T-helper 1 cell (primary cell): ENCODE measurements at regions not wholly inside any gene's neighbourhood (a gene's known extent, or its start where the extent isn't known, plus 50 kb on each side); places are given as distances from the start of the nearest gene placed in this dataset.
A peak's percentile ranks its signal among the peaks of the same experiment; 100 is the strongest.
"Not testable (repeated sequence)": the region's sequence is repeated elsewhere in the genome, so short reads cannot be mapped to it uniquely, and the experiment has no call there.

Experiments used
- DNase-seq, 5 donors: peaks; one replicate each; pipeline ENCODE4 v3.0.0-alpha.2; 2012 to 2020

DNA sequence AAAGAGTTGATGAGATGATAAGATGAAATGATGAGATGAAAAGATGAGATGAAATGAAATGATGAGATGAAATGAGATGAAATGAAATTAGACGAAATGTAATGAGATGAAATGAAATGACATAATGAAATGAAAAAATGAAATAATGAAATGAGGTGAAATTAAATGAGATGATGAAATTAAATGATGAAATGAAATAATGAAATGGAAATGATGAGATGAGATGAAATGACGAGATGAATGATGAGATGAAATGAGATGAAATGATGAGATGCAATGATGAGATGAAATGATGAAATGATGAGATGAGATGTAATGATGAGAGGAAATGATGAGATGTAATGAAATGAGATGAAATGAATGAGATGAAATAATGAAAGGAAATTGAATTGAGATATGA lies 339.3 kb upstream of the PLGLB1 start:
- DNase-seq = not testable (repeated sequence)

- not testable (repeated sequence) for DNase-seq
Measured at GRCh38 chr2:87361805-87362204, 340.2 kb upstream of the PLGLB1 start.

GRCh38 chr2:87364379-87364778 lies 342.7 kb upstream of the PLGLB1 start:
- not testable (repeated sequence) for DNase-seq

GRCh38 chr2:87365038-87365437 lies 343.4 kb upstream of the PLGLB1 start:
- DNase-seq = not testable (repeated sequence)

GRCh38 chr2:87386063-87386560 lies 361.8 kb upstream of the PLGLB2 start:
- DNase-seq = not testable (repeated sequence)

- not testable (repeated sequence) for DNase-seq
Measured at GRCh38 chr2:87395784-87396183, 352.1 kb upstream of the PLGLB2 start.

DNA sequence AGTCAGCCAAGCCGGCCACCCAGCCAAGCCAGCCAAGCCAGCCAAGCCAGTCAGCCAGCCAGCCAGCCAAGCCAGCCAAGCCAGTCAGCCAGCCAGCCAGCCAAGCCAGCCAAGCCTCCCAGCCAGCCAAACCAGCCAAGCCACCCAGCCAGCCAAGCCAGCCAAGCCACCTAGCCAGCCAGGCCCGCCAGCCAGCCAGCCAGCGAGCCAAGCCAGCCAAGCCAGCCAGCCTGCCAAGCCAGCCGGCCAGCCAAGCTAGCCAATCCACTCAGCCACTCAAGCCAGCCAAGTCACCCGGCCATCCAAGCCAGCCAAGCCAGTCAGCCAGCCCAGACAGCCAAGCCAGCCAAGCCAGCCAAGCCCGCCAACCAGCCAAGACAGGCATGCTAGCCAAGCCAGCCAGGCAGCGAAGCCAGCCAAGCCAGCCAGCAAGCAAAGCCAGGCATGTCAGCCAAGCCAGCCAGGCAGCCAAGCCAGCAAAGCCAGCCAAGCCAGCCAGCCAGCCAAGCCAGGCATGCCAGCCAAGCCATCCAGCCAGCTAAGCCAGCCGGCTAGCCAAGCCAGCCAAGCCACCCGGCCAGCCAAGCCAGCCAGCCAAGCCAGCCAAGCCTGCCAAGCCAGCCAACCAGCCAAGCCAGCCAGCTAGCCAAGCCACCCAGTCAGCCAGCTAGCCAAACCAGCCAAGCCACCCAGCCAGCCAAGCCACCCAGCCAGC lies 351.2 kb upstream of the PLGLB2 start:
- DNase-seq = not testable (repeated sequence)

DNA sequence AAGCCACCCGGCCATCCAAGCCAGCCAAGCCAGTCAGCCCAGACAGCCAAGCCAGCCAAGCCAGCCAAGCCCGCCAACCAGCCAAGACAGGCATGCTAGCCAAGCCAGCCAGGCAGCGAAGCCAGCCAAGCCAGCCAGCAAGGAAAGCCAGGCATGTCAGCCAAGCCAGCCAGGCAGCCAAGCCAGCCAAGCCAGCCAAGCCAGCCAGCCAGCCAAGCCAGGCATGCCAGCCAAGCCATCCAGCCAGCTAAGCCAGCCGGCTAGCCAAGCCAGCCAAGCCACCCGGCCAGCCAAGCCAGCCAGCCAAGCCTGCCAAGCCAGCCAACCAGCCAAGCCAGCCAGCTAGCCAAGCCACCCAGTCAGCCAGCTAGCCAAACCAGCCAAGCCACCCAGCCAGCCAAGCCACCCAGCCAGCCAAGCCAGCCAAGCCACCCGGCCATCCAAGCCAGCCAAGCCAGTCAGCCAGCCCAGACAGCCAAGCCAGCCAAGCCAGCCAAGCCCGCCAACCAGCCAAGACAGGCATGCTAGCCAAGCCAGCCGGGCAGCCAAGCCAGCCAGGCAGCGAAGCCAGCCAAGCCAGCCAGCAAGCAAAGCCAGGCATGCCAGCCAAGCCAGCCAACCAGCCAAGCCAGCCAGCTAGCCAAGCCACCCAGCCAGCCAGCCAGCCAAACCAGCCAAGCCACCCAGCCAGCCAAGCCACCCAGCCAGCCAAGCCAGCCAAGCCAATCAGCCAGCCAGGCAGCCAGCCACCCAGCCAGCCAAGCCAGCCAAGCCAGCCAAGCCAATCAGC lies 350.4 kb upstream of the PLGLB2 start:
- not testable (repeated sequence) for DNase-seq

DNA sequence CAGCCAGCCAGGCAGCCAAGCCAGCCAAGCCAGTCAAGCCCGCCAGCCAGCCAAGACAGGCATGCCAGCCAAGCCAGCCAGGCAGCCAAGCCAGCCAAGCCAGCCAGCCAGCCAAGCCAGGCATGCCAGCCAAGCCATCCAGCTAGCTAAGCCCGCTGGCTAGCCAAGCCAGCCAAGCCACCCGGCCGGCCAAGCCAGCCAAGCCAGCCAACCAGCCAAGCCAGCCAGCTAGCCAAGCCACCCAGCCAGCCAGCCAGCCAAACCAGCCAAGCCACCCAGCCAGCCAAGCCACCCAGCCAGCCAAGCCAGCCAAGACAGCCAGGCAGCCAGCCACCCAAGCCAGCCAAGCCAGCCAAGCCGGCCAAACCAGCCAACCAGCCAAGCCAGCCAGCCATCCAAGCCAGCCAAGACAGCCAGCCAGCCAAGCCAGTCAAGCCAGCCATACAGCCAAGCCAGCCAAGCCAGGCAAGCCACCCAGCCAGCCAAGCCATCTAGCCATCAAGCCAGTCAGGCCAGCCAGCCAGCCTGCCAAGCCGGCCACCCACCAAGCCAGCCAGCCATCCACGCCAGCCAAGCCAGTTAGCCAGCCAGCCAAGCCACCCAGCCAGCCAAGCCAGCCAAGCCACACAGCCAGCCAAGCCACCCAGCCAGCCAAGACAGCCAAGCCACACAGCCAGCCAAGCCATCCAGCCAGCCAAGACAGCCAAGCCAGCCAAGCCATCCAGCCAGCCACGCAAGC lies 349.2 kb upstream of the PLGLB2 start:
- not testable (repeated sequence) for DNase-seq

DNA sequence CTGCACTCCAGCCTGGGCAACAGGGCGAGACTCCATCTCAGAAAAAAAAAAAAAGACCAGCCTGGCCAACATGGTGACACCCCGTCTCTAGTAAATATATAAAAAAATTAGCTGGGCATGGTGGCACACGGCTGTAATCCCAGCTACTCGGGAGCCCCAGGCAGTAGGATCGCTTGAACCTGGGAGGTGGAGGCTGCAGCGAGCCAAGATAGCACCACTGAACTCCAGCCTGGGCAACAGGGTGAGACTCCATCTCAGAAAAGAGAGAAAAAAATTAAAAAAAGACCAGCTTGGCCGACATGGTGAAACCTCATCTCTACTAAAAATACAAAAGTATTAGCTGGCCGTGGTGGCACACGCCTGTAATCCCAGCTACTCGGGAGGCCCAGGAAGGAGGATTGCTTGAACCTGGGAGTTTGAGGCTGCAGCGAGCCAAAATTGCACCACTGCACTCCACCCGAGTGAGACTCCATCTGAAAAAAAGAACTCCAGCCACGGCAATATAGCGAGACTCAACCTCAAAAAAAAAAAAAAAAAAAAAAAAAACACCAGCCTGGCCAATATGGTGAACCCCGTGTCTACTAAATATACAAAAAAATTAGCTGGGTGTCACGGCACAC lies 346.1 kb upstream of the PLGLB2 start:
- DNase-seq = no peak

GRCh38 chr2:87403893-87404175 lies 344.1 kb upstream of the PLGLB2 start:
- DNase-seq = no peak

DNA sequence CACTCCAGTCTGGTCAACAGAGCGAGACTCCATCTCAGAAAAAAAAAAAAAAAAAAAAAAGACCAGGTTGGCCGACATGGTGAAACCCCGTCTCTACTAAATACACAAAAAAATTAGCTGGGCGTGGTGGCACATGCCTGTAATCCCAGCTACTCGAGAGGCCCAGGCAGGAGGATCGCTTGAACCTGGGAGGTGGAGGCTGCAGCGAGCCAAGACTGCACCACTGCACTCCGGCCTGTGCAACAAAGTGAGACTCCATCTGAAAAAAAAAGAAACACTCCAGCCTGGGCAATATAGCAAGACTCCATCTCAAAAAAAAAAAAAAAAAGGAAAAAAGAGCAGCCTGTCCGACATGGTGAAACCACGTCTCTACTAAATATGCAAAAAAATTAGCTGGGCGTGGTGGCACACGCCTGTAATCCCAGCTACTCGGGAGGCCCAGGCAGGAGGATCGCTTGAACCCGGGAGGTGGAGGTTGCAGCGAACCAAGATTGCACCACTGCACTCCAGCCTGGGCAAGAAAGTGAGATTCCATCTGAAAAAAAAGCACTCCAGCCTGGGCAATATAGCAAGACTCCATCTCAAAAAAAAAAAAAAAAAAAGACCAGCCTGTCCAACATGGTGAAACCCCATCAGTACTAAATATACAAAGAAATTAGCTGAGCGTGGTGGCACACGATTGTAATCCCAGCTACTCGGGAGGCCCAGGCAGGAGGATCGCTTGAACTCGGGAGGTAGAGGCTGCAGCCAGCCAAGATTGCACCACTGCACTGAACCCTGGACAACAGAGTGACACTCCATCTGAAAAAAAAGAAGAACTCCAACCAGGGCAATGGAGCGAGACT lies 343.3 kb upstream of the PLGLB2 start:
- DNase-seq = not testable (repeated sequence)

GRCh38 chr2:87405531-87406216 lies 342.2 kb upstream of the PLGLB2 start:
- DNase-seq = not testable (repeated sequence)

GRCh38 chr2:87406406-87407175 lies 341.3 kb upstream of the PLGLB2 start:
- not testable (repeated sequence) for DNase-seq

DNA sequence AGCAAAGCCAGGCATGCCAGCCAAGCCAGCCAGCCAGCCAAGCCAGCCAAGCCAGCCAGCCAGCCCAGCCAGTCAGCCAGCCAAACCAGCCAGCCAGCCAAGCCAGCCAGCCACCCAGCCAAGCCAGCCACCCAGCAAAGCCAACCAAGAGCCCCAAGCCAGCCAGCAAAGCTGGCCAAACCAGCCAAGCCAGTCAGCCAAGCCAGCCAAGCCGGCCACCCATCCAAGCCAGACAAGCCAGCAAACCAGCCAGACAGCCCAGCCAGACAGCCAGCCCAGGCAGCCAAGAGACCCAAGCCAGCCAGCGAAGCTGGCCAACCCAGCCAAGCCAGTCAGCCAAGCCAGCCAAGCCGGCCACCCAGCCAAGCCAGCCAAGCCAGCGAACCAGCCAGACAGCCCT lies 338.3 kb upstream of the PLGLB2 start:
- DNase-seq = not testable (repeated sequence)

DNA sequence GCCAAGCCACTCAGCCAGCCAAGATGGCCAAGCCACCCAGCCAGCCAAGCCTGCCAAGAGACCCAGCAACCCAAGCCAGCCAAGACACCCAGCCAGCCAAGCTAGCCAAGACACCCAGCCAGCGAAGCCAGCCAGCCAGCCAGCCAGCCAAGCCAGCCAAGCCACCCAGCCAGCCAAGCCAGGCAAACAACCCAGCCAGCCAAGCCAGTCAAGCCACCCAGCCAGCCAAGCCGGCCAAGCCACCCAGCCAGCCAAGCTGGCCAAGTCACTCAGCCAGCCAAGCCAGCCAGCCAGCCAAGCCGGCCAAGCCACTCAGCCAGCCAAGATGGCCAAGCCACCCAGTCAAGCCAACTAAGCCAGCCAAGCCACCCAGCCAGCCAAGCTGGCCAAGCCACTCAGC lies 337.5 kb upstream of the PLGLB2 start:
- DNase-seq = not testable (repeated sequence)

- not testable (repeated sequence) for DNase-seq
Measured at GRCh38 chr2:87412036-87412820, 335.7 kb upstream of the PLGLB2 start.

- not testable (repeated sequence) for DNase-seq
Measured at GRCh38 chr2:87414331-87414730, 333.6 kb upstream of the PLGLB2 start.

DNA sequence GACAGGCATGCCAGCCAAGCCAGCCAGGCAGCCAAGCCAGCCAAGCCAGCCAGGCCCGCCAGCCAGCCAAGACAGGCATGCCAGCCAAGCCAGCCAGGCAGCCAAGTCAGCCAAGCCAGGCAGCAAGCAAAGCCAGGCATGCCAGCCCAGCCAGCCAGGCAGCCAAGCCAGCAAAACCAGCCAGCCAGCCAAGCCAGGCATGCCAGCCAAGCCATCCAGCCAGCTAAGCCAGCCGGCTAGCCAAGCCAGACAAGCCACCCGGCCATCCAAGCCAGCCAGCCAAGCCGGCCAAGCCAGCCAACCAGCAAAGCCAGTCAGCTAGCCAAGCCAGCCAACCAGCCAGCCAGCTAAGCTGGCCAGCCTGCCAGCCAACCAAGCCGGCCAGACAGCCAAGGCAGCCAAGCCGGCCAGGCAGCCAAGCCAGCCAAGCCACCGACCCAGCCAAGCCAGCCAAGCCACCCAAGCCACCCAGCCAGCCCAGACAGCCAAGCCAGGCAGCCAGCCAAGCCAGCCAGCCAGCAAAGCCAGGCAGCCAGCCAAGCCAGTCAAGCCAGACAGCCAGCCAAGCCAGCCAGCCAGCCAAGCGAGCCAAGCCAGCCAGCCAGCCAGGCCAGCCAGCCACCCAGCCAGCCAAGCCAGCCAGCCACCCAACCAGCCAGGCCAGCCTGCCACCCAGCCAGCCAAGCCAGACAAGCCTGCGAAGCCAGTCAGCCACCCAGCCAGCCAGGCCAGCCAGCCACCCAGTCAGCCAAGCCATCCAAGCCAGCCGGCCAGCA lies 332.9 kb upstream of the PLGLB2 start:
- peak in 1 of 5 donors; percentile 28 for DNase-seq
